Activated CD4-positive, alpha-beta T cell treated with anti-CD3 and anti-CD28 coated beads for 24 hours (primary cell): ENCODE measurements at regions not wholly inside any gene's neighbourhood (a gene's known extent, or its start where the extent isn't known, plus 50 kb on each side); places are given as distances from the start of the nearest gene placed in this dataset.

Experiments
- DNase-seq, 2 donors: peaks; one replicate each; pipeline ENCODE4 v3.0.0-alpha.2; 2020; ENCODE audit warnings: low read depth in 2 of 2

GRCh38 chr14:87732562-87732961 lies 260.4 kb downstream of the GALC start:
- no peak for DNase-seq

DNA sequence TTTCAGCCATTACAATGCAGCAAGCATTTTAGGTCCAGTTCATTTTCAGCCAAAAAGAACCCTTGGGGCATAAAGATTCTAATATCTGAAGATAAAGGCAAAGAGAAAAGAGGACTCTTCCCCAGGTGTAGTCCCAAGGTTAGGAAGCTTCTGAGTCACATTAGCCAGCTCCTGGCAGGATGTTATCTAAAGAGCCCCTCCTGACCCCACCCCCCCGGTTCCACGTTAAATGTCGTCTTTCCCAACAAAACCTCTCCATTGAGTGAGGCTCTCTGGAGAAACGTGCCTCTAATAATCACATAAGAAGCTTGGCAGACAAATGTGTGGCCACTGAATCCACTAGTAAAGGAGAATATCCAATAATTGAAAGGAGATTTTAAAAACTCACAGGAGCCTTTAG lies 267.7 kb downstream of the GALC start:
- DNase-seq: no peak

DNA sequence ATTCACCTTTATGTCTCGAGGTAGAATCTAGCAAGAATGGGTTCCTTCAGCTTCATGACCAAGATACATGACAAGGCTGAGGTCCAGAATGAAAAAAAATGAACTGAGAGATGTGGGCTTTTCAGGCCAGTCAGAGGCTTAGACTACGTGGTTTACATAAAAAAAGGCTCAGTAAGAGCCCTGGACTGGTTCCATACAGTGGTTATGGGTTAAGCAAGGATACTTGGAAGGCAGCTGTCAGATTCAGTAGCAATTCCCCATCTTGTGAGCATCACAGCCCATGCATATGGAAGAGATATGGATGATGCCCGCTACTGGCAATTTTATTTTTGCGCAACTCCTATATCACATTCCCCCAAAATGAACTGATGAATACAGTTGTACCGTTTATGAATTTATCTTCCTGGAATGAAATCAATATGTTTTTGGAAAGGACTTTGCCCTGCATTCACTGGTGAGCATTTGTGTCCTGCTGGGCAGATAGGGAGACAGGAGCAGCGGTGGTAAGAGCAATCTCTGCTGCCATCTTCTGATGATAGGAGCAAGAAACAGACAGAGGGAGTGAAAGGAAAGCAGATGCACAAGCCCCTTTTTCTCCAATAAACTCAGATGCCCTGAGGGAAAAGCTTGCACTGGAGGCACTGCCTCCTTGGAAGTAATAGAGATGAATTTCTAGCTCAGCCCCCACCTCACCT lies 280.4 kb downstream of the GALC start:
- DNase-seq: no peak

GRCh38 chr14:87705439-87705896 lies 287.5 kb downstream of the GALC start:
- no peak for DNase-seq

- no peak for DNase-seq
Measured at GRCh38 chr14:87698481-87698880, 294.5 kb downstream of the GALC start.

DNA sequence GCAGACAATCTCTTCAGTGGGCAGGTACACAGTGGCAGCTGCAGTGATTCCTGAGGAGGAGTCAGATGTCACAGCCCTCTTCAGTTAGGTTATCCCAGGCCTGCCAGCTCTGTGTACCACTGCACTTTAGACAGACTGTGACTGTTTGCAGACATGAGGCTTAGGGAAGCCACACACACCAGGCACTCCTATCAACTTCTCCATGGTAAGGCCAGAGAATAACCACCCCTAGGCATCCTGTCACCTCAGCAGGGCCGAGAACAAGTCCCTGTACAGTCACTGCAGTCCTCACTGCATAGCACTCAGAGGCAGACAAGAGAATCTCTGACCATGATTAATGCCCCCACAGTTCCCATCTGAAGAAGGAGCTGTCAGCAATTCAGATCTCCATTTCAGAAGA lies 296.5 kb downstream of the GALC start:
- no peak for DNase-seq

GRCh38 chr14:87691042-87691881 lies 301.7 kb downstream of the GALC start:
- no peak for DNase-seq

- no peak for DNase-seq
Measured at GRCh38 chr14:87690076-87690613, 302.8 kb downstream of the GALC start.

DNA sequence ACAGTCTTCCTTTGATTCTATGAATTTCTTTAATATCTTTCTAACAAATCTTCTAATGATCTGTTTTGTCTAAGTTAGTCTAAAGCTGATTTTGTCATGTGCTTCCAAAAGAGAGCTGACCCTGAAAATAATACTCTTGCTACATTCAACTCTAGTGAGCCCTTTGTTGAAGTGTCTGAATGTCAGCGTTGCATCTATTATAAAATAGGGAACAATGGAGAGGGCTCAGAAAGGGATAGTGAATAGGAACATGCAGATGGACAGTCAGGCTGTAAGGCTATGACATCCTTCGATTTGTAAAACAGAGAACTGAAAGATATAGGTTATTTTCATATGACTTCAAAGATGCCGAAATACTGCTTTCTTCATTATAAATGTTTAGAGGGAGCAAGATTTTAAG lies 304.5 kb downstream of the GALC start:
- no peak for DNase-seq

GRCh38 chr14:87687420-87687819 lies 305.6 kb downstream of the GALC start:
- DNase-seq: no peak

GRCh38 chr14:87686746-87687145 lies 306.2 kb downstream of the GALC start:
- DNase-seq: no peak

DNA sequence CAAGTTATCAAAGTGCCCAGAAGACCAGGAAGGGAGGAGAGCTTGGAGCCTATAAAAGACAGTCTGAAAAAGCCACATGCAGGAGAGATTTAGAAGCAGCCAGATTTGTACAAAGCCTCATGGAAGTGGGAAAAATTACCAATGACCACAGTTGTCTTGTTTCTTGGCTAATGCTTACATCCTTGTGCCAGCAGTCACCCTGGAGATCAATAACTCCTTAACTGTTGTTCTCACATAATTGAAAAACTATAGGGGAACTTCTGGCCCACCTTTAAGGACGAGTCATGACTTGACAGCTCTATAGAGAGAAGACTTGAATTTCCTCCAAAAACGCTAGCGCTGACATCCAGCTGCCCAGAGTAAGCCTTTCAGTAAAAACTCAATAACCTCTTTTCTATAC lies 313.1 kb downstream of the GALC start:
- no peak for DNase-seq

DNA sequence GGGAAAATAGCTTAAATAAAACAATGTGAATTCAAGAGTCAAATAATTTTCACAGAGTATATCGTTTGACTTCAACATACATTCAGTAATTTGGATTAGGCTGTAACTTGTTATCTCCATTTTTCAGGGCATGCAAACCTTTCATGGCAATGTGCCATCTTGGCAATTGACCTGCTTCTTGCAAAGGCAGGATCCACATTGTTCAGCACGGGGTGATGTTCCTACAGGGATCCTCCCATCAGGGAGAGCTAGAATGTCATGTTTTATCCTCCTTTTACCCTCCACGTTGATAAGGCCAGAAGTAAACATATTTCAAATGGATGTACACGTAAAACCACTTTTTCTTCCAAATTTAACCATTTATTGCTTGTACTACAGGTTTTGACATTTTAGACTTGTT lies 314.4 kb downstream of the GALC start:
- DNase-seq: no peak

GRCh38 chr14:87676814-87677437 lies 316.1 kb downstream of the GALC start:
- no peak for DNase-seq

DNA sequence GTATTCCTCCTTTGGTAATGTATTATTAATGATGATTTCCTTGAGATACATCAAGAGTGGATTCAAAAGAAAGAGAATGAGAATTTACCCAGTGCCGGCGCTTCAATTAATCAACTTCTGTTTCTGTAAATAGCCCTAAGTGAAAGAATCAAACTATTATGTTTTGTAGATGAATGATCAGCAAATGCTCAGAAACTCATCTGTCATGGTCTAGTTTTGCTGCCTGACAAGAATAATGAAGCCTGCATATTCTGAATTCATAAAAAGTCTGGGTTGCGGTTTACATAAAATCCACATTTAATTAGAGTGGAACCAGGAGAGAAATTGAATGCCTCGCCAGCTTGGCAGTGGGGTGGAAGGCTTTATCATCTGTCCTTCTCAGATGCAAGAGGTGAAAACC lies 325.3 kb downstream of the GALC start:
- DNase-seq: no peak

DNA sequence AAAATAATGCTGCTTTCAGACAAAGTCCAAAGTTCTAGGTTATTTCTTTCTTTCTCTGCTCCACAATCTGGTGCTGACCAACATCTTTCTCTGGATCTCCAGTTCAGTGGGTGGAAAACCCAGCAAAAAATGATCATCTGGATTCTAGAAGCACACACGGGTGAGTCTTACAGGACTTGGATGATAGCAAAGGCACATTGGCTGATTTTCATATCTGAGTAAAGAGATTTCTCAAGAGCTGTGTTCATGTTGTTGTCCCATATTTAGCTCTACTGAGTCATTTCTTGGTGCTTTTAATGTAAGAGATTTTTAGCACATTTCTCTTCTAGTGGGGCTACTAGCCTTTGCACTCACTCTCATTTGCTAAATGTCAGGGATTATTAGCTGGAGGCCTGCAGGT lies 336.7 kb downstream of the GALC start:
- no peak for DNase-seq

DNA sequence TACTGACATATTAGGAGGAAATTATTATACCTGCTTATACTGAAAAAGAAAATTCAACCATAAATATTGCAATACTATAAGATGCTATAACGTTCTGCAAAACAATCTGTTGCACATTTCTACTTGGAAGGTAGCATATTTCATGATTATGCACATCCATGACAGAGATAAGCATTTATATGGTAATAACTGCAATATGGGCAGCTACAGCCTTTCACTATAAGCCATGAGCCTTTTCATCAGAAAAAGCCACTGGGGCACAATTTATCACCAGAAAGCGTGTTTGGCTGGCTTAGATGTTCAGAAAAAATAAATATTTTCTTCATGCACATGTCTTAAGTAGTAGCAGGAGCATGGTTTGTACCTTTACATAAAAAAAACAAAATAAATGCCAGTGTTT lies 340.7 kb downstream of the GALC start:
- DNase-seq: no peak

- DNase-seq: no peak
Measured at GRCh38 chr14:87644689-87645088, 348.3 kb downstream of the GALC start.

DNA sequence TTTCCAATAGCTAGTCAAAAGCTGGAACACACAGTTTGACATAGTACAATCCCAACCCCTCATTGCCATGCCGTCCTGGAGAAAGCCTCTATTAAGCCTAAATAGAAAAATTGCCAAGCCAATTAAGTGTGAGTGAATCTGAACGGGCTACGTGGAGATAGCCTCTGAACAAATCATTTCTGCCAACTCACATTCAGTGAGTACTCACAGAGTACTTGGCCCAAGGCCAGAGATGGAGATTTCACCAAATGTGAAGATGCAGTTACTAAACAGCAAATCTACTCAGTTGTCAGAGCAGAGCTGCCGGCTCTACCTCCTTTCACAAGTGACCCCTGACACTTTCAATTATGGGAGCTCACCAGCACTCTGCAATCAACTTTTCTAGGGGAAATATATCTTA lies 350.0 kb downstream of the GALC start:
- no peak for DNase-seq

GRCh38 chr14:87640553-87640952 lies 352.4 kb downstream of the GALC start:
- no peak for DNase-seq

- no peak for DNase-seq
Measured at GRCh38 chr14:87638196-87638595, 354.8 kb downstream of the GALC start.

DNA sequence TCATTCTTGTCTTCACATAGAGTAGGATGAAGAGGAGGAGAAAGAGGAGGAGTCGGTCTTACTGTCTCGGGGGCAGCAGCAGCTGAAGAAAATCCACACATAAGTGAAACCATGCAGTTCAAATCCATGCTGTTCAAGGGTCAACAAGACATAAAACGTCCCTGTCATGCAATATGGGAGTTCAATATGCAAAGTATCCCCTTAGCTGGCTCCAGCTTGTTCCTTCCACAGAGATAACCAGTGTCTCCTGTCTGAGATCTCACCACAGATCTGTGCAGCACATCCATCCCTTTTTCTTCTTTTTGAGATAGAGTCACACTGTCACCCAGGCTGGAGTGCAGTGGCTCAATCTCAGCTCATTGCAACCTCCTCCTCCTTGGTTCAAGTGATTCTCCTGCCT lies 357.5 kb downstream of the GALC start:
- no peak for DNase-seq

GRCh38 chr14:87632796-87633195 lies 360.2 kb downstream of the GALC start:
- DNase-seq: no peak
